NT2/D1 (cell line): ENCODE measurements at regions not wholly inside any gene's neighbourhood (a gene's known extent, or its start where the extent isn't known, plus 50 kb on each side); places are given as distances from the start of the nearest gene placed in this dataset.
A peak's percentile ranks its signal among the peaks of the same experiment; 100 is the strongest.

Experiments used
- DNase-seq: peaks from one replicate; pipeline ENCODE4 v3.0.0-alpha.2; 2011; ENCODE audit warnings: low read depth, low spot score
- H3K27me3 ChIP-seq: 2 replicates; pipeline ENCODE4 v1.6.0; 2011; ENCODE audit warnings: mild to moderate bottlenecking; ENCODE audit not compliant: insufficient read length, insufficient read depth
- H3K36me3 ChIP-seq: 2 replicates; pipeline ENCODE4 v1.6.1; 2011; ENCODE audit warnings: mild to moderate bottlenecking, low read length, mixed read lengths; ENCODE audit not compliant: insufficient read depth, insufficient read length
- H3K4me1 ChIP-seq: 2 replicates; pipeline ENCODE4 v1.5.1; 2011; ENCODE audit not compliant: insufficient read depth, insufficient read length
- H3K4me3 ChIP-seq: 2 replicates; pipeline ENCODE4 v1.5.1; 2011; ENCODE audit warnings: low read depth; ENCODE audit not compliant: insufficient read length
- H3K9ac ChIP-seq: 2 replicates; pipeline ENCODE4 v1.6.0; 2011; ENCODE audit warnings: low read depth; ENCODE audit not compliant: insufficient read length
- H3K9me3 ChIP-seq: 2 replicates; pipeline ENCODE4 v1.5.1; 2011; ENCODE audit warnings: mild to moderate bottlenecking, low read length; ENCODE audit not compliant: insufficient read depth
- SUZ12 ChIP-seq: IDR thresholded peaks from 2 replicates; pipeline ENCODE4 v1.6.1; 2011; ENCODE audit not compliant: insufficient read length, insufficient read depth; ENCODE audit errors: extremely low read depth
- YY1 ChIP-seq: IDR thresholded peaks from 2 replicates; pipeline ENCODE4 v1.6.1; 2011; ENCODE audit not compliant: insufficient read length, insufficient read depth
- ZNF274 ChIP-seq: IDR thresholded peaks from 2 replicates; pipeline ENCODE4 v1.6.1; 2011; ENCODE audit warnings: mild to moderate bottlenecking, low read depth, low read length

GRCh38 chr1:163443863-163444262, 122.1 kb downstream of the NUF2 start:
- H3K4me3 ChIP-seq: no peak overlapping the region
- no peaks in the 10 kb centered on the region for H3K36me3 ChIP-seq

GRCh38 chr1:163444665-163445064, 122.9 kb downstream of the NUF2 start:
- TF ChIP-seq YY1 (no peak), ZNF274 (no peak), SUZ12 (no peak)
- Histone ChIP-seq H3K4me1 (peaks cover 3% of the 10 kb centered on the region), H3K9ac (no peak overlapping the region), H3K9me3 (no peaks in the 10 kb centered on the region), H3K36me3 (no peaks in the 10 kb centered on the region), H3K27me3 (no peaks in the 10 kb centered on the region), H3K4me3 (no peak overlapping the region)
- no peak for DNase-seq

More at GRCh38 chr1:163443863-163444262, 122.1 kb downstream of the NUF2 start:
- H3K9ac ChIP-seq: no peak overlapping the region
- no peak for TF ChIP-seq YY1
- DNase-seq: no peak
- no peaks in the 10 kb centered on the region for H3K27me3 ChIP-seq
- no peaks in the 10 kb centered on the region for H3K9me3 ChIP-seq
- peaks cover 3% of the 10 kb centered on the region for H3K4me1 ChIP-seq

GRCh38 chr1:163450986-163451385, 129.2 kb downstream of the NUF2 start:
- Histone ChIP-seq H3K9me3 (no peaks in the 10 kb centered on the region), H3K27me3 (no peaks in the 10 kb centered on the region), H3K4me1 (no peaks in the 10 kb centered on the region), H3K4me3 (no peak overlapping the region), H3K36me3 (no peaks in the 10 kb centered on the region), H3K9ac (no peak overlapping the region)
- TF ChIP-seq YY1 (no peak), ZNF274 (no peak), SUZ12 (no peak)
- no peak for DNase-seq

GRCh38 chr1:163459539-163459938, 137.8 kb downstream of the NUF2 start:
- no peak overlapping the region for H3K9ac ChIP-seq
- H3K9me3 ChIP-seq: no peaks in the 10 kb centered on the region
- H3K4me1 ChIP-seq: no peaks in the 10 kb centered on the region
- no peak for DNase-seq
- H3K36me3 ChIP-seq: no peaks in the 10 kb centered on the region
- no peaks in the 10 kb centered on the region for H3K27me3 ChIP-seq
- no peak for TF ChIP-seq ZNF274
- TF ChIP-seq YY1: no peak
- no peak for TF ChIP-seq SUZ12
- no peak overlapping the region for H3K4me3 ChIP-seq

- H3K27me3 ChIP-seq: no peaks in the 10 kb centered on the region
- DNase-seq: peak; percentile 50
- no peaks in the 10 kb centered on the region for H3K4me1 ChIP-seq
- H3K9me3 ChIP-seq: no peaks in the 10 kb centered on the region; the same call in 1 of the 2 replicates
- TF ChIP-seq SUZ12 (no peak), YY1 (no peak), ZNF274 (no peak)
- H3K4me3 ChIP-seq: no peak overlapping the region
- no peak overlapping the region for H3K9ac ChIP-seq
- H3K36me3 ChIP-seq: no peaks in the 10 kb centered on the region
These were observed 145.5 kb downstream of the NUF2 start for GRCh38 chr1:163467289-163467688.

- Histone ChIP-seq H3K4me1 (no peaks in the 10 kb centered on the region), H3K27me3 (no peaks in the 10 kb centered on the region), H3K36me3 (no peaks in the 10 kb centered on the region), H3K9me3 (no peaks in the 10 kb centered on the region; the same call in 1 of the 2 replicates), H3K4me3 (no peak overlapping the region), H3K9ac (no peak overlapping the region)
- no peak for TF ChIP-seq YY1
- TF ChIP-seq ZNF274: no peak
- no peak for TF ChIP-seq SUZ12
- DNase-seq: no peak
These were observed 150.3 kb downstream of the NUF2 start for GRCh38 chr1:163471779-163472650.

- Histone ChIP-seq H3K4me3 (no peak overlapping the region), H3K4me1 (no peaks in the 10 kb centered on the region), H3K27me3 (no peaks in the 10 kb centered on the region), H3K9me3 (no peaks in the 10 kb centered on the region; the same call in 1 of the 2 replicates), H3K9ac (no peak overlapping the region), H3K36me3 (no peaks in the 10 kb centered on the region)
- no peak for DNase-seq
- TF ChIP-seq ZNF274 (no peak), YY1 (no peak), SUZ12 (no peak)
These were observed 151.0 kb downstream of the NUF2 start for GRCh38 chr1:163472651-163473248.
